HG03565 (cell line): ENCODE measurements at regions not wholly inside any gene's neighbourhood (a gene's known extent, or its start where the extent isn't known, plus 50 kb on each side); places are given as distances from the start of the nearest gene placed in this dataset.

Experiments used
- ATAC-seq: cut with Tn5 transposase; IDR thresholded peaks from one replicate; pipeline ENCODE4 v1.9.1; 2021; ENCODE audit warnings: mild to moderate bottlenecking, moderate library complexity; ENCODE audit not compliant: unreplicated experiment

- no peak for ATAC-seq
These were observed 297.5 kb upstream of the DPH6 start for GRCh38 chr15:35843498-35843897.

GRCh38 chr15:35850284-35850683 is 304.3 kb upstream of the DPH6 start:
- no peak for ATAC-seq

- no peak for ATAC-seq
These were observed 305.5 kb upstream of the DPH6 start for GRCh38 chr15:35851491-35851890.

- ATAC-seq = no peak
These were observed 307.1 kb upstream of the DPH6 start for GRCh38 chr15:35852818-35853624.

GRCh38 chr15:35854316-35854715 is 308.4 kb upstream of the DPH6 start:
- ATAC-seq = no peak

GRCh38 chr15:35857567-35858226 is 311.7 kb upstream of the DPH6 start:
- ATAC-seq = no peak

- ATAC-seq = peak; percentile 59
These were observed 312.7 kb upstream of the DPH6 start for GRCh38 chr15:35858707-35859106.

- ATAC-seq = no peak
These were observed 317.7 kb upstream of the DPH6 start for GRCh38 chr15:35863655-35864054.

- ATAC-seq = no peak
These were observed 321.4 kb upstream of the DPH6 start for GRCh38 chr15:35867356-35867755.

- no peak for ATAC-seq
These were observed 325.3 kb upstream of the DPH6 start for GRCh38 chr15:35871282-35871681.

GRCh38 chr15:35871812-35872211 is 325.8 kb upstream of the DPH6 start:
- ATAC-seq = no peak

- no peak for ATAC-seq
These were observed 326.6 kb upstream of the DPH6 start for GRCh38 chr15:35872577-35872976.

- no peak for ATAC-seq
These were observed 328.4 kb upstream of the DPH6 start for GRCh38 chr15:35874260-35874905.

- ATAC-seq = no peak
These were observed 330.8 kb upstream of the DPH6 start for GRCh38 chr15:35876762-35877161.

- ATAC-seq = no peak
These were observed 334.9 kb upstream of the DPH6 start for GRCh38 chr15:35880896-35881295.

- no peak for ATAC-seq
These were observed 339.9 kb upstream of the DPH6 start for GRCh38 chr15:35885870-35886269.

- no peak for ATAC-seq
These were observed 340.8 kb upstream of the DPH6 start for GRCh38 chr15:35886765-35887164.

- ATAC-seq = no peak
These were observed 342.9 kb upstream of the DPH6 start for GRCh38 chr15:35888815-35889214.

GRCh38 chr15:35907511-35907910 is 361.5 kb upstream of the DPH6 start:
- no peak for ATAC-seq

GRCh38 chr15:35909414-35909813 is 363.4 kb upstream of the DPH6 start:
- no peak for ATAC-seq

GRCh38 chr15:35910227-35910626 is 364.3 kb upstream of the DPH6 start:
- no peak for ATAC-seq
